Mesendoderm (in vitro differentiated cells): ENCODE measurements at regions not wholly inside any gene's neighbourhood (a gene's known extent, or its start where the extent isn't known, plus 50 kb on each side); places are given as distances from the start of the nearest gene placed in this dataset.

ENCODE experiments used
- DNase-seq: peaks from one replicate; pipeline ENCODE4 v3.0.0; 2013
- H2AK5ac ChIP-seq: 2 replicates; pipeline ENCODE4 v1.6.1; 2013; ENCODE audit warnings: low read length, inconsistent platforms
- H2BK120ac ChIP-seq: 2 replicates; pipeline ENCODE4 v1.6.1; 2013; ENCODE audit warnings: low read depth, mild to moderate bottlenecking, low read length, moderate library complexity, mixed read lengths
- H2BK15ac ChIP-seq: replicated peaks from 2 replicates; pipeline ENCODE4 v1.6.1; 2013; ENCODE audit warnings: low read depth, mild to moderate bottlenecking, moderate library complexity
- H2BK5ac ChIP-seq: 2 replicates; pipeline ENCODE4 v1.6.1; 2013; ENCODE audit warnings: low read length, inconsistent platforms
- H3K18ac ChIP-seq: 2 replicates; pipeline ENCODE4 v1.6.1; 2013; ENCODE audit warnings: mild to moderate bottlenecking, low read length, mixed read lengths
- H3K23ac ChIP-seq: one replicate; pipeline ENCODE4 v1.6.1; 2013; ENCODE audit warnings: low read length
- H3K27ac ChIP-seq: 2 replicates; pipeline ENCODE4 v1.5.1; 2013; ENCODE audit warnings: low read depth, mild to moderate bottlenecking, inconsistent platforms, low read length, moderate library complexity
- H3K27me3 ChIP-seq: 2 replicates; pipeline ENCODE4 v1.6.1; 2013; ENCODE audit warnings: low read length, control low read depth, mild to moderate bottlenecking, inconsistent platforms; ENCODE audit not compliant: insufficient read depth, poor library complexity
- H3K36me3 ChIP-seq: 2 replicates; pipeline ENCODE4 v1.6.1; 2013; ENCODE audit warnings: low read length, inconsistent platforms; ENCODE audit not compliant: control insufficient read depth, insufficient read depth
- H3K4ac ChIP-seq: one replicate; pipeline ENCODE4 v1.6.1; 2013; ENCODE audit warnings: low read depth, mild to moderate bottlenecking, low read length, moderate library complexity
- H3K4me1 ChIP-seq: 2 replicates; pipeline ENCODE4 v1.6.1; 2013; ENCODE audit warnings: low read depth, low read length, inconsistent platforms; ENCODE audit not compliant: control insufficient read depth
- H3K4me2 ChIP-seq: 2 replicates; pipeline ENCODE4 v1.6.1; 2013; ENCODE audit warnings: low read length
- H3K4me3 ChIP-seq: 2 replicates; pipeline ENCODE4 v1.5.1; 2013; ENCODE audit warnings: mild to moderate bottlenecking, low read length
- H3K56ac ChIP-seq: one replicate; pipeline ENCODE4 v1.6.1; 2013; ENCODE audit warnings: low read length
- H3K79me1 ChIP-seq: 2 replicates; pipeline ENCODE4 v1.6.1; 2013; ENCODE audit warnings: low read length, inconsistent platforms
- H3K79me2 ChIP-seq: 2 replicates; pipeline ENCODE4 v1.6.1; 2013; ENCODE audit warnings: mild to moderate bottlenecking, low read length; ENCODE audit not compliant: control insufficient read depth, insufficient read depth
- H3K9ac ChIP-seq: 2 replicates; pipeline ENCODE4 v1.6.1; 2013; ENCODE audit warnings: low read length, inconsistent platforms
- H4K5ac ChIP-seq: one replicate; pipeline ENCODE4 v1.6.1; 2013; ENCODE audit warnings: low read length
- H4K8ac ChIP-seq: one replicate; pipeline ENCODE4 v1.6.1; 2013; ENCODE audit warnings: low read depth, mild to moderate bottlenecking, control low read depth, low read length, moderate library complexity
- WGBS: extraction: QIAGEN DNeasy Blood & Tissue Kit; methylation state at CpG from one replicate; pipeline ENCODE4 v1.1.7; 2013; ENCODE audit warnings: low lambda C conversion rate, missing lambda C conversion rate; ENCODE audit not compliant: insufficient coverage; ENCODE audit errors: extremely low coverage; 5-methylcytosine and 5-hydroxymethylcytosine counted together

- Histone ChIP-seq H3K27ac (no peak overlapping the region), H4K8ac (no peak overlapping the region), H2BK15ac (no peak overlapping the region), H2BK120ac (no peak overlapping the region), H3K79me1 (no peaks in the 10 kb centered on the region), H3K79me2 (no peaks in the 10 kb centered on the region), H3K9ac (no peak overlapping the region), H3K56ac (no peak overlapping the region), H3K18ac (no peak overlapping the region), H3K4me3 (no peak overlapping the region), H3K4ac (no peak overlapping the region), H3K36me3 (no peaks in the 10 kb centered on the region), H3K4me2 (no peak overlapping the region), H3K27me3 (no peaks in the 10 kb centered on the region), H3K23ac (no peak overlapping the region), H3K4me1 (no peaks in the 10 kb centered on the region), H4K5ac (no peak overlapping the region), H2BK5ac (no peak overlapping the region), H2AK5ac (no peak overlapping the region)
- no peak for DNase-seq
- no CpG with 5 or more reads among the region's 2 CpGs for WGBS
Observed at GRCh38 chr4:156527237-156527993, 444.2 kb downstream of the PDGFC start.

DNA sequence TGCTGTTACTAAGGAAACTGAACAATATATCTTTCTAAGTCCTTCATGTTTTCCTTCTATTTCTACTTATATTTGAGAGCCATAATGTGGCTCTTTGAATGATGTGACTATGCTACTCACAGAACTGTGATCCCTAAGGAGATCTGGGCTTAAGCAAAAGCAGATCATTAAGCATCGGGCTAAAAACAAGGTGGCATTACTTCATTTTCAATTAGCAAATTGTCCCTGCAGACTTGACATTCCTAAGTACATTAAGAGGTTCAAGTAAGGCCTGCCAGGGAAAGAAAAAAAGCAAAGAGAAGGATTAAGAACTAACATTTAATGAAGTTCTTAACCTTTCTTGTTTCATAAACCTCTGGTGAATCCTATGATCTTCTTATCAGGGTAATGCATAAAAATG, 447.6 kb downstream of the PDGFC start:
- Histone ChIP-seq H4K8ac (no peak overlapping the region), H3K79me1 (no peaks in the 10 kb centered on the region), H3K27me3 (no peaks in the 10 kb centered on the region), H3K23ac (no peak overlapping the region), H3K9ac (no peak overlapping the region), H3K4me3 (no peak overlapping the region), H3K4me2 (no peak overlapping the region), H3K36me3 (no peaks in the 10 kb centered on the region), H2AK5ac (no peak overlapping the region), H4K5ac (no peak overlapping the region), H3K56ac (no peak overlapping the region), H2BK15ac (no peak overlapping the region), H3K27ac (no peak overlapping the region), H2BK5ac (no peak overlapping the region), H3K79me2 (no peaks in the 10 kb centered on the region), H2BK120ac (no peak overlapping the region), H3K18ac (no peak overlapping the region), H3K4ac (no peak overlapping the region), H3K4me1 (no peaks in the 10 kb centered on the region)
- DNase-seq, result no peak
- whole genome bisulfite sequencing, result no CpG with 5 or more reads among the region's 1 CpG

- Histone ChIP-seq H3K18ac (no peak overlapping the region), H3K79me2 (no peaks in the 10 kb centered on the region), H2BK15ac (no peak overlapping the region), H3K4me3 (no peak overlapping the region), H3K27ac (no peak overlapping the region), H3K9ac (no peak overlapping the region), H3K4ac (no peak overlapping the region), H4K8ac (no peak overlapping the region), H3K23ac (no peak overlapping the region), H3K4me1 (no peaks in the 10 kb centered on the region), H2BK5ac (no peak overlapping the region), H3K56ac (no peak overlapping the region), H3K36me3 (no peaks in the 10 kb centered on the region), H3K4me2 (no peak overlapping the region), H2AK5ac (no peak overlapping the region), H3K27me3 (no peaks in the 10 kb centered on the region), H4K5ac (no peak overlapping the region), H2BK120ac (no peak overlapping the region), H3K79me1 (no peaks in the 10 kb centered on the region)
- no CpG with 5 or more reads among the region's 3 CpGs for WGBS
- DNase-seq, result no peak
Observed at GRCh38 chr4:156523492-156523891, 448.1 kb downstream of the PDGFC start.

GRCh38 chr4:156521631-156522030, 450.0 kb downstream of the PDGFC start:
- Histone ChIP-seq H3K27me3 (no peaks in the 10 kb centered on the region), H3K4me1 (no peaks in the 10 kb centered on the region), H3K23ac (no peak overlapping the region), H3K56ac (no peak overlapping the region), H4K5ac (no peak overlapping the region), H2BK5ac (no peak overlapping the region), H3K36me3 (no peaks in the 10 kb centered on the region), H3K18ac (no peak overlapping the region), H3K4me2 (no peak overlapping the region), H4K8ac (no peak overlapping the region), H3K4ac (no peak overlapping the region), H3K27ac (no peak overlapping the region), H3K9ac (no peak overlapping the region), H2BK120ac (no peak overlapping the region), H3K79me1 (no peaks in the 10 kb centered on the region), H2BK15ac (no peak overlapping the region), H3K4me3 (no peak overlapping the region), H2AK5ac (no peak overlapping the region), H3K79me2 (no peaks in the 10 kb centered on the region)
- WGBS, result no CpG with 5 or more reads among the region's 3 CpGs
- DNase-seq, result peak; percentile 19

DNA sequence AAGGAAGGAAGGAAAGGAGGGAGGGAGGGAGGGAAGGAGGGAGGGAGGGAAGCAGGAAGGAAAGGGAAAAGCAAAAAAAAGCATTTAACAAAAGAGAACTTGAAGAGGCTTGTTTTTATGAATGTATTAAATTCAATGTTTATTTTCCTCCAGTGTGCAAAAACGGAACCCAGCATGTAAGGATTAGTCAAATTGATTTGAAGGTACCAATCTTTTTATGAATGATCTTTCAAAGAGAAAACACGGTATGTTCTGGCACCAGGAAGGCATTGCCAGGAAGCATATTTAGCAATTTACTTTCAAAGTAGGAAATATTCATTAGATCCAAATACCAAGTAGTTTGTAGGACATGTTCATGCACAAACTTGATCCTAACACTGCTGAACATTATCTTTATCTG, 453.6 kb downstream of the PDGFC start:
- Histone ChIP-seq H3K79me1 (no peaks in the 10 kb centered on the region), H2BK120ac (no peak overlapping the region), H2BK5ac (no peak overlapping the region), H3K23ac (no peak overlapping the region), H3K36me3 (no peaks in the 10 kb centered on the region), H2BK15ac (no peak overlapping the region), H4K5ac (no peak overlapping the region), H3K18ac (no peak overlapping the region), H3K4me1 (no peaks in the 10 kb centered on the region), H3K4ac (no peak overlapping the region), H3K56ac (no peak overlapping the region), H3K9ac (no peak overlapping the region), H3K27me3 (no peaks in the 10 kb centered on the region), H2AK5ac (no peak overlapping the region), H3K79me2 (no peaks in the 10 kb centered on the region), H3K4me2 (no peak overlapping the region), H3K4me3 (no peak overlapping the region), H3K27ac (no peak overlapping the region), H4K8ac (no peak overlapping the region)
- DNase-seq, result no peak
- WGBS, result no CpG with 5 or more reads among the region's 2 CpGs

DNA sequence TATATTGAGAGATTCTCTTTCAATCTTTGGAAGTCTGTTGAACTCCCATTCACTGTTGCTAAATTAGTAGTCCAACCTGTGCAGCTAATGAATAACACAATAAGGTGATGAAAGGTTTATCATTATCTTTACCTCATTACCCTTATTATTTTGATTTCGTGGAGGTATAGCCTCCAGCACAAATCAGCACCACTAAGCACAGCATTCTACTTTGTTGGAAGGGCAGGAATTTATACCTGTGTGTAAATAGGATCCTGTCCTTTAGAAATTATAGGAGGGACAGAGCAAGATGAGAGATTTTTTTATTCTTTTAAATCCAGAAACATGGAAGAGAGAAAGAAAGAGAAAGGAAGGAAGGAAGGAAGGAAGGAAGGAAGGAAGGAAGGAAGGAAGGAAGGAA, 454.1 kb downstream of the PDGFC start:
- Histone ChIP-seq H3K4me3 (no peak overlapping the region), H3K79me2 (no peaks in the 10 kb centered on the region), H3K56ac (no peak overlapping the region), H3K4me1 (no peaks in the 10 kb centered on the region), H4K8ac (no peak overlapping the region), H3K4me2 (no peak overlapping the region), H4K5ac (no peak overlapping the region), H3K27me3 (no peaks in the 10 kb centered on the region), H3K27ac (no peak overlapping the region), H2BK120ac (no peak overlapping the region), H2BK15ac (no peak overlapping the region), H2BK5ac (no peak overlapping the region), H2AK5ac (no peak overlapping the region), H3K9ac (no peak overlapping the region), H3K36me3 (no peaks in the 10 kb centered on the region), H3K79me1 (no peaks in the 10 kb centered on the region), H3K18ac (no peak overlapping the region), H3K23ac (no peak overlapping the region), H3K4ac (no peak overlapping the region)
- WGBS, result no CpG with 5 or more reads among the region's 1 CpG
- no peak for DNase-seq
